ENCODE measurements at regions not wholly inside any gene's neighbourhood (a gene's known extent, or its start where the extent isn't known, plus 50 kb on each side); places are given as distances from the start of the nearest gene placed in this dataset.
"Not testable (repeated sequence)": the region's sequence is repeated elsewhere in the genome, so short reads cannot be mapped to it uniquely, and the experiment has no call there.

DNA sequence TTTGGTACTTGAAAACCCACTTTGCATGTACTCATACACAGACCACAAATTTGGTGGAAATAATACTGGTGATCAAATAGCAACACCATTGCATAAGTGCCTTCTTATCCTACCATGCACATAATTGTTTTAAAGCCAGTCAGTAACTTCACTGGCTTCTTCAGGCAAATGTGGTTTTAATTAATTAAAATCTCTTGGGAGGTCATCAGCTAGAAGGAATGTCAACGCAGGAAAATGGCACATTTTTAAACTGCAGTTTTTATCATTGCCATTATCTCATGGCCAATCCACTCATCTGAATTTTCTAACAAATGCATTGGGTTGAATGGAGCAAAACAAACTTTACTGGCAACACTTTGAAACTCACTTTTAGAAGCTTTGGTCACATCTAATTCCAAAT, 105.7 kb upstream of the ZPLD1 start:
- no peak for DNase-seq (ENCODE audit: low read depth in 2 of 2)

DNA sequence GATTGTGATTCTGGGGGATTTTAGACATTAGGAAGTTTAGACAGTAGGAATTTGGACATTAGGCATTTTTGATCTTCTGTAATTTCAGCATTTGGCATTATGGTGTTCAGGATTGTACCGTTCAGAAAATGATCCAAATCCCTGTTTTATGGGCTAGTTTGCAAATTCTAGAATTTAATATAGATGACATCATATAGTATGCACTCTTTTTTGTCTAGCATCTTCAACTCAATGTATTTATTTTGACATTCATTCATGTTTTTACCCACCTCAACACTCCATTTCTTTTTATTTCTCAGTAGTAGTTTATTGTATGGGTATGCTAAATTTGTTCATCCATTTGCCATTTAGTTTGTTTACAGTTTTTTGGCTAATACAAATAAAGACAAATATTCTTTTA, 105.3 kb upstream of the ZPLD1 start:
- DNase-seq (ENCODE audit: low read depth in 2 of 2): no peak

DNA sequence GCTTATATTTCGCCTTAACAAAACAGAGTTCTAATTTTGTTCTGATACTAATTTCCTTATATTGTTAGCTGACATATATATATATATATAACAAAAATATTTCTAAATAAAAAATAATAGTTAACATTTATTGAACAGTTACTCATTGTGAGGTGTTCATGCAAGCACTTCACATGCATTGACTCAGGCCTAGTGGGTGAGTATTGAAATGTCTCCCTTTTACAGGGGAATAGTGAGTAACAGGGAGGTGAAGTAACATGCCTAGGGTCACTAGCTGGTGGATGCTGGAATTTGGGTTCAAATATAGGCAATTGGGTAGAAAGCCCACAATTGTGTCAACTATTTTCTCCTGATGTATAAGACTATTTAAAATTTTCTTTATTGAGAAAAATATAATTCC, 102.6 kb upstream of the ZPLD1 start:
- DNase-seq (ENCODE audit: low read depth in 2 of 2): no peak

DNA sequence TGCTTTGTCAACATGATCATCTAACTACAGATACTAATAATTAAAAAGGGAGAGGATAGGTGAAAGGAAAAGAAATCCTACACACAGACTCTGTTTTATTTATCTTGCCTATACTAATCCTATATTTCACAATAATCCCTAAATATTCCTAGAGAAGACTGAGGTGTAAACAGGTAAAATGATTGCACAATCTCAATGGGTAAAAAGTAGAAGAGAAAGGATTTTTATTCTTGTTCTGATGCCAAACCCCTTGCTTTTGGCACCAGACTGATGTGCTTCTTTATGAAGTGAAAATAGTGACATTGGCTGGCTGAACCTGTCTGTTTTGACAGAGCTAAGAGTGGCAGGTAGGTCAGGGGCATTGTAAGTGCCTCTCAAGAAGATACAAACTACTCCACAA, 101.9 kb upstream of the ZPLD1 start:
- no peak for DNase-seq (ENCODE audit: low read depth in 2 of 2)

DNA sequence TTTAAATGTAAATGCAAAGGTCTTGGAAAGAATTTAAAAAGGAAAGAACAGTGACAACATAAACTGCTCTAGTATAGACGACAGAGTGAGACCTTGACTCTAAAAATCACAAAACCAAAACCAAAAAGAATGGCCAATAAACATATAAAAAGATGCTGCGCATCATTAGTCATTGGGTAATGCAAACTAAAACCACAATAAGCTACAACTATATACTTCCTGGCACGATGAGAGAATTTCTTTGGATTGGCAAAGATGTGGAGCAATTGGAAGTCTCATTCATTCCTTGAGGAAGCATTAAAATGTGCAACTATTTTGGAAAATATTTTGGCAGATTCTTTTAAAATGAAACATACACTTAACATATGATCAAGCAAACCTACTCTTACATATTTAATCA, 98.7 kb upstream of the ZPLD1 start:
- DNase-seq (ENCODE audit: low read depth in 2 of 2): no peak

DNA sequence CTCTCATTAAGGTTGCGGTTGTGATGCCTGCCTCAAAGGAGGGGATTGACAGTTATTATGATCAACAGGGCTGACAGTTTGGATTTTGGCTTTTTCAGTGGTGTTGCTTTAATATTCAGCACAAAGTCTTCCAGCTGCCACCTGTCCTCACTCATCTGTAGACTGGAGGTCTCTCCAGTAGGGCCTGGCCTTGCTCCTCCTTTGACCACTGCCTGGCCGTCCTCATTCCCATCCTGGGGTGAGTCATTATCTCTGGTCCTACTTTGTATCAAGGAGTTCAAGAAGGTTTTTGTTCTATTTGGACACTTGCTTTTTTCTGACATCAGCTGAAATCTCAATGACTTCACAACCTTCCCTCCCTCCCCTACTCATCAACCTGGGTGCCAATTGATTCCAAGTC, 95.1 kb upstream of the ZPLD1 start:
- DNase-seq (ENCODE audit: low read depth in 2 of 2): no peak

DNA sequence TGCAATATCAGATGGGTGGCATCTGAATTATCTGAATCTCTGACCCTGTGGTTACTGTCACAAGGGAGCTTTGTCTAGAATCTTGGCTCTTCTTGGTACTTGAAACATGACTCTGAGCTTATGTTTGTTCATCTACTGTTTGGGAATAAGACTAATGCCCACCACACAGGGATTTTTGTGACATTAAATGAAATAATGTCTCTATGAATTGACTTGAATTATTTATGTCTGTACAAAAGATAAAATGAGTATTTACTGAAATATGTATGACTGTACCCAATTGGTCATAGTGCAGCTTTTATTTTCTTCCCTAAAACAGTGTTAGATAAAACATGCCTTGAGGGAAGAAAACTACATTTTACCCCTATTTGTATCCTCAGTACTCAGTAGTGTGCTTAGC, 87.9 kb upstream of the ZPLD1 start:
- no peak for DNase-seq (ENCODE audit: low read depth in 2 of 2)

DNA sequence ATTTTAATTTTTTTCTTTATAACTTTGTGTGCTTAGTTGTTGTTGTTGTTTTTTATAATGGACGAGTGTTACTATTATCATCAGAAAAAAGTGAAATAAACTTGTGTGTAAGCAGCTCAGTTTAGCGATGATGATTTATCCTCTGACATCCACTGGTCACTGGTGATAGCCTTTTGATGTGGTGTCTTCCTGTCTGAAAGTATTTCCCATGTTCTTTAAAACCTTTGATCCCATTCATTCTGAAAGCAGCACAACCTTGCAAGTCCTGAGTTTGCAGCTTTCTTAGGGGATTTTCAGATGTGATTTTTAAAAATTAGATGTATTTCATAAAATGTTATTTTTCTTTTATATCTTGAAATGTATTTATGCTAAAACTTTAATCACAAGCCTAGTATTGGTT, 85.9 kb upstream of the ZPLD1 start:
- no peak for DNase-seq (ENCODE audit: low read depth in 2 of 2)

DNA sequence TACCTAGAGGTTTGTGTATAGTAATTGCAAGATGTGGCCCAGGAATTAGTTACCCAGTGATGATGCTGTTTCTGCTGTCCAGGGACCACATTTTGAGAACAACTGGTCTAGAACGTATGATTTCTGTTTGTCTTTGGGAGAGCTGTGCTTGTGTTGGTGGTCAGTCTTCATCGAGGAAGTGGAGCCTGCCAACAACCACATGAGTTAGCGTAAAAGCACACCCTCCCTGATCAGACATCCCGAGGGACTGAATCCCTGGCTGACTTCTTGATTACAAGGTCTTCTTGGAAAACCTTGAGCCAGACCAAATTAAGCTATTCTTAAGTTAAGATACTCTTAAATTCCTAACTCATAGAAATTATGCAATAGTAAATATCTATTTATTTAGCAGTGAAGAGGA, 81.7 kb upstream of the ZPLD1 start:
- DNase-seq (ENCODE audit: low read depth in 2 of 2): no peak

DNA sequence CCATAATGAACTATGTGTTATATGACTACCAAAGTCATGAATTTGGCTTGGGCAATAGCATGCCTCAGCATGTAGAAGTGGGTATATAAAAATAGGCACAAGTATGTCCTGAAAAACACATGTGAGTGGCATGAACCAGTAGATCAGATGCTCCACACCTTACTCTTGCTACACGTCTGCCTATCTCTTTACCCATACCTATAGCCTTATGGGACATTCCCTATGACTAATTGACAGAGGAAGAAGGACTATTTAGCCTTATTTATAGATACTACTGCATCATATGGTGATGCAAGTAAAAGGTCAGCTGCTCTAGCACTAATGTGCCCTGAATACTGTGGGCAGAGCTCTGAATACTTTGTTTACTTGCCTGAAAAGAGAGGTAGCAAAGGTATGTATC, 81.0 kb upstream of the ZPLD1 start:
- DNase-seq (ENCODE audit: low read depth in 2 of 2): no peak

DNA sequence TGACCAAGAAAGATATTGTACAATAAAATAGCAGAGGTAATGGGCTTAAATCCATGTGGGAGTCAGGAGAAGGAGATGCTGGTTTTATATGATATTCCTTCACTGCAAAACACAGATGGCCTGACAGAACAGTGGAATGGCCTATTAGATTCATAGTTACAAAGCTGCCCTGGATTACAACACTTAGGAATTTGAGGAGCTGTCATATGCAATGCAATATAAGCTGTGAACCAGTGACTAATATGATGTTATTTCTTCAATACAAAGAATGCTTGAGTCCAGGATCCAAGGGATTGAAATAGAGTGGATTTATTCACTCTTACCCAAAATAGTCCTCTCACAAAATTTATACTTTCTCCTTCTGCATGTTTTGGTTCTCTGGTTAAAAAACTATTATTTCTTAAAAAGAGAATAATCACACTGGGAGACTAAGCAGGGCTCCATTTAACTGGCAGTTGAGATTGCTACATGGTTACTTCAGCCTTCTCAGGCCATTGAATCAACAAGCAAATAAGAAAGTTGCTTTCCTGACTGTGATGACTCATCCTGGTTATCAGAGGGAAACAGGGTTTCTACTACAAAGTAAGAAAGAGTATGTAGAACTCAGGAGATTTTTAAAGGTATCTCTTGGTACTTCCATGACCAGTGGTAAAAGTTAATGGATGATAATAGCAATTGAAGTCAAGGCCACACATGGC, 79.8 kb upstream of the ZPLD1 start:
- no peak for DNase-seq (ENCODE audit: low read depth in 2 of 2)

DNA sequence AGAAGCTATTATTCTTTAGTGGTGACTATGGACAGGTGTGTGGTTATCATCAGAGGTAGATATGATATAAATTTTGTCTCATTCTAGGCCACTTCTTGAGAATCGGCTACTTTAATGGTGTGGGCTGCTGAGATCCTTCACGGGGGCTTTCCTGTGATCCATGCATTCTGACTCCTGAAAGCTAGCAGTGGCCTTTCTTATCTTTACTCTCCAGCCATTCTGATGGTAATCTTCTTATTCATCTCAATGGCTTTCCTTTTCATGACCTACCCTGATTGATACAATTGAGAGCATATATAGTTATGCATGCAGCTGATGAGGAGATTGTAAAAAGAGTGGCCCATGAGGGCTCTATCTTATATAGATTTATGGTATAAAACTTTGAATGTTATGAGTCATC, 78.3 kb upstream of the ZPLD1 start:
- DNase-seq (ENCODE audit: low read depth in 2 of 2): no peak

DNA sequence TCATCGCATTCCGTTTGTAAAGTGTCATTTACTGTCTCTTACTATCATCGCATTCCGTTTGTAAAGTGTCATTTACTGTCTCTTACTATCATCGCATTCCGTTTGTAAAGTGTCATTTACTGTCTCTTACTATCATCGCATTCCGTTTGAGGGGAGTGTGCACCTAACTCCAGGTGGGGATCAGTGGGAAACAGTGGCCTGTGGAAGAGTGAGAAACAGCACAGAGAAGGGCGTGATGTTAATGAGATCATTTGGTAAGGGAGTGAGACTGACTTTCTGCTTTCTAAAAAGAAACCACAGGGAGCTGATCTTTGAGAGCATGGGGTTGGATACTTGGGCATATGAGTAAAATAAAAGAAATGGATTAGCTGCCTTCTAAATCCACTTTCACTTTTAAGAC, 77.5 kb upstream of the ZPLD1 start:
- not testable (repeated sequence) for DNase-seq (ENCODE audit: low read depth in 2 of 2)

DNA sequence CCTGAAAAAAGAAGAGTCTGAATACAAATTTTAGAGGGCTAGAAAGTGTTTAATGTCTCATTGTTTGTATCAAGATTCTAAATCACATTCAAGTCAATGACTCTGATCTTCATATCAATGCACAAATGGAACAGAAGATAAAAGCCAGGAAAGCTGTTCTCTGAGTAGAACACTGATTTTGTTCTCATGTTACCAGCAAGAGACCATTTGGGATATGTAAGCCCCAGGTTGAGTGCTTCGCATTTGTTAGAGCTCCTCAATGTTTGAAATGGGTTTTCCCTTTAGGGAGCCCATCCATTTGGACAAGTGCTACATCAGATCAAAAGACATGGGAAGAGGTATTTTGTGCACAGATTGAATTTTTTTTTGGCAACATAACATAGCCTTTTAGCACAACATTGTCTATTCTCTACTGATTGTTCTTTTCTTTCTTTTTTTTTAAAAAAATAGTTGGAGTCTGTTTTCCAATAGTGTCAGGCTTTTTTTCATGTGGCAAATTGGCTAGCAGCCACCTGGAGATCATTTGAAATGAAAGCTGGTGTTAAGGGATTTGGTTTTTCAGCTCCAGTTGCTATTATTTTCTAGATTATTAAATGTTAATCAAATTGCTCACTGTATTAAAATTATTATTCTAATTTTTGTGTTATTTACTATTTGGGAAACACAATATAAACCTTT, 74.5 kb upstream of the ZPLD1 start:
- no peak for DNase-seq (ENCODE audit: low read depth in 2 of 2)

DNA sequence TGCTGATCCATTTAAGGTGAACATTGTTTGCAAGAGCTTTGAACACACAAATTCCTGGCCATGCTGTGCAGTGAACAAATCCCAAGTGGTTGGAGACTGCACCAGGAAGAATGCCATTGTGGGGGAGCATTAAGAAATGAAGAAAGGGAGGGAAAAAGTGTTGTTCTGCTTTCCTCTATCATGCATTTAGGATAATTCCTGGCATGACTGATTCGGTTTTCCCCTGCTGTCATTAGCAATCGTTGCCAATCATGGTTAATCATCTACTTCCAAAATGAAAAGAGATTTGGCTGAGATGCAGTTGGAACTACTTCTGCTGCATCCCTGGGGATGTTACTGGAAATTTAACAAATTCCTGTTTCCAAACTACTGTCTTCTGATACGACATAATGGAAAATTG, 73.7 kb upstream of the ZPLD1 start:
- no peak for DNase-seq (ENCODE audit: low read depth in 2 of 2)

DNA sequence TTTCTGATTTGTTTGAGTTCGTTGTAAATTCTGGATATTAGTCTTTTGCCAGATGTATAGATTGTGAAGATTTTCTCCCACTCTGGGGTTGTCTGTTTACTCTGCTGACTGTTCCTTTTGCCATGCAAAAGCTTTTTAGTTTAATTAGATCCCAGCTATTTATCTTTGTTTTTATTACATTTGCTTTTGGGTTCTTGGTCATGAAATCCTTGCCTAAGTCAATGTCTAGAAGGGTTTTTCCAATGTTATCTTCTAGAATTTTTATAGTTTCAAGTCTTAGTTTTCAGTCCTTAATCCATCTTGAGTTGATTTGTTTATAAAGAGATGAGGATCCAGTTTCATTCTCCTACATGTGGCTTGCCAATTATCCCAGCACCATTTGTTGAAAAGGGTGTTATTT, 68.7 kb upstream of the ZPLD1 start:
- DNase-seq (ENCODE audit: low read depth in 2 of 2): not testable (repeated sequence)

DNA sequence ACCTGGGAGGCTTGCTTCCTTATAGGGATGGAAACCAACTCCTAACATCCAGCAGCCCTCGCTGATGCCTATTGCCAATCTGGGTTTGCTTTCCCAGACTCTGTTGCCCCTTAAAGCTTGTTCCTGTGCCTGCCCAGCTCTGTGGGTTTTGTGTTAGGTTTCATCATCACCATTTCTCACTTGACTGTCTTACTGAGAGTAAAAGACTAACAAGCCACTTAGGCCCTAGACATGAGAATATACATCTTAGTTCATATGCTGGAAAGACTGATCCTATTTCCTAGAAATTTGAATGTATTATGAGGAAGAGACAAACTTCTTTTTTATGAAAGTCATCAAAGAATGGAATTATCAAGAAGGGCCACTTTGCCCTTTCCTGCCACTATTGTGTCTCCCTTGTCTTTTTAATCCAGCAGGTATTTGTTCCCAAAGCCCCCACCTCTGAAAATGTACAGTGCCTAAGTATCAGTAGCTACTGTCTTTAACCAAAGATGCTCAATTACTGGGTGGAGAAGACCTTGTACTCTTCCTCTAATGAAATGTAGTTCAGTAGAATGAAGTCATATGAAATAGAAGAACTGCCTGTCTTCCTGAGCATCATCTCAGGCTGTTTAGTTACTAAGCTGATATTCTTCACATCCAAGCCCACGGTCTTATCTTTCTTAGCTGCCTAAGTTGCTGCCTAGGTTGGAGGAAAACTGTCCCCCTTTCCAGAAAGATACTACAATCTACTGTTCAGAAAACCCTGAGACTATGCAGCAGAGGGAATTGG, 59.8 kb upstream of the ZPLD1 start:
- DNase-seq (ENCODE audit: low read depth in 2 of 2): no peak

DNA sequence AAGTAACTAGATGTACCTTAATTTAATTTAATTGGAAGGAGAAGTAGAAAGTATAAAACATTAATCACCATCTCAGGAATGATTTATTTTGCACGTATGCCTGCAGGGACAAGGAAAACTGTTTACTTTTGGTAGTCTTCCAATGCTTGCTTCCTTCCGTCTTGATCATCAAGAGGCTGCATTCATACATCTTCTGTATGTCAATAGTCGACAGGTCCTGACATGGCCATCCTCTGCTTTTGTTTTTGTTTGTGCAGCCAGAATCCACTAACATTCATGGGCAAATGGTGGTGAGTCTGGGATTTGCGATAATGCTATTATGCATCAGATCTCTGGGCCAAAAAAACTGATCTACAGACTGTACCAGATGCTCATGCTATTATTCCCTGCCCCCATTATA, 56.6 kb upstream of the ZPLD1 start:
- DNase-seq (ENCODE audit: low read depth in 2 of 2): no peak

DNA sequence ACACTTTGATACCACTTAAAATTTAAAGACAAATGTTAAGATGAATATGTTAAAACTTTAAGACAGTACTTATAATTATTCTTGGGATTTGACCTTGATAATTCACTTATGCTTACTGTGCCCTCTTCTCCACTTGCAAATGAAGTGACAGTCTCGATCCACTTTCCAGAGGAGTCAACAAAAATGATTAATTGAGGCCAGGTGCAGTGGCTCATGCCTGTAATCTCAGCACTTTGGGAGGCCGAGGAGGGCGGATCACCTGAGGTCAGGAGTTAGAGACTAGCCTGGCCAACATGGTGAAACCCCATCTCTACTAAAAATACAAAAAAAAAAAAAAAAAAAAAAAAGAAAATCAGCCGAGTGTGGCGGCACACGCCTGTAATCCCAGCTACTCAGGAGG, 52.6 kb upstream of the ZPLD1 start:
- DNase-seq (ENCODE audit: low read depth in 2 of 2): not testable (repeated sequence)
